ENCODE measurements at regions not wholly inside any gene's neighbourhood (a gene's known extent, or its start where the extent isn't known, plus 50 kb on each side); places are given as distances from the start of the nearest gene placed in this dataset.

GRCh38 chr2:126787289-126787688, 111.4 kb upstream of the TEX51 start:
- Histone ChIP-seq H3K9ac (ENCODE audit: insufficient read depth, low read length) (no peak overlapping the region), H2AFZ (ENCODE audit: low read length) (no peak overlapping the region), H3K36me3 (ENCODE audit: control insufficient read depth, insufficient read depth, low read length) (no peaks in the 10 kb centered on the region), H3K79me2 (ENCODE audit: control insufficient read depth, insufficient read depth, low read length) (no peaks in the 10 kb centered on the region), H3K4me1 (ENCODE audit: control insufficient read depth, extremely low read depth, insufficient read depth, low read length) (no peaks in the 10 kb centered on the region), H3K27me3 (ENCODE audit: control insufficient read depth, insufficient read depth, low read length) (no peaks in the 10 kb centered on the region), H3K4me3 (replicated peaks in 1 of 4; ENCODE audit: control extremely low read depth in 1 of 4, insufficient read depth in 1 of 4, low read depth in 3 of 4, low read length in 4 of 4) (no peak overlapping the region), H3K27ac (ENCODE audit: insufficient read depth, low read length) (no peak overlapping the region), H3K4me2 (ENCODE audit: extremely low read depth, insufficient read depth, low read length) (no peak overlapping the region), H3K9me3 (ENCODE audit: control insufficient read depth, insufficient read depth, low read depth, low read length) (no peaks in the 10 kb centered on the region), H4K20me1 (ENCODE audit: control insufficient read depth, extremely low read depth, insufficient read depth, low read length) (no peaks in the 10 kb centered on the region)
- DNase-seq (ENCODE audit: low read depth in 2 of 2) = no peak
- no peak for TF ChIP-seq EZH2 (IDR thresholded peaks at IDR 0.05; ENCODE audit: low read length, missing control alignments)
- no peak for TF ChIP-seq CTCF (conservative IDR thresholded peaks at IDR 0.05 in 1 of 2, IDR thresholded peaks at IDR 0.05 in 1 of 2; ENCODE audit: low read depth in 1 of 2, low read length in 2 of 2)

- TF ChIP-seq CTCF (conservative IDR thresholded peaks at IDR 0.05 in 1 of 2, IDR thresholded peaks at IDR 0.05 in 1 of 2; ENCODE audit: low read depth in 1 of 2, low read length in 2 of 2) (no peak), EZH2 (IDR thresholded peaks at IDR 0.05; ENCODE audit: low read length, missing control alignments) (no peak)
- Histone ChIP-seq H3K9me3 (ENCODE audit: control insufficient read depth, insufficient read depth, low read depth, low read length) (no peaks in the 10 kb centered on the region), H3K27me3 (ENCODE audit: control insufficient read depth, insufficient read depth, low read length) (no peaks in the 10 kb centered on the region), H3K79me2 (ENCODE audit: control insufficient read depth, insufficient read depth, low read length) (no peaks in the 10 kb centered on the region), H3K9ac (ENCODE audit: insufficient read depth, low read length) (no peak overlapping the region), H3K36me3 (ENCODE audit: control insufficient read depth, insufficient read depth, low read length) (no peaks in the 10 kb centered on the region), H4K20me1 (ENCODE audit: control insufficient read depth, extremely low read depth, insufficient read depth, low read length) (no peaks in the 10 kb centered on the region), H3K4me2 (ENCODE audit: extremely low read depth, insufficient read depth, low read length) (no peak overlapping the region), H3K27ac (ENCODE audit: insufficient read depth, low read length) (no peak overlapping the region), H3K4me1 (ENCODE audit: control insufficient read depth, extremely low read depth, insufficient read depth, low read length) (no peaks in the 10 kb centered on the region), H2AFZ (ENCODE audit: low read length) (no peak overlapping the region), H3K4me3 (replicated peaks in 1 of 4; ENCODE audit: control extremely low read depth in 1 of 4, insufficient read depth in 1 of 4, low read depth in 3 of 4, low read length in 4 of 4) (no peak overlapping the region)
- no peak for DNase-seq (ENCODE audit: low read depth in 2 of 2)
Measured at GRCh38 chr2:126788113-126788512, 110.6 kb upstream of the TEX51 start.

- H4K20me1 ChIP-seq (ENCODE audit: control insufficient read depth, extremely low read depth, insufficient read depth, low read length) = no peaks in the 10 kb centered on the region
- no peaks in the 10 kb centered on the region for H3K4me1 ChIP-seq (ENCODE audit: control insufficient read depth, extremely low read depth, insufficient read depth, low read length)
- H3K4me2 ChIP-seq (ENCODE audit: extremely low read depth, insufficient read depth, low read length) = no peak overlapping the region
- TF ChIP-seq CTCF (conservative IDR thresholded peaks at IDR 0.05 in 1 of 2, IDR thresholded peaks at IDR 0.05 in 1 of 2; ENCODE audit: low read depth in 1 of 2, low read length in 2 of 2) (no peak), EZH2 (IDR thresholded peaks at IDR 0.05; ENCODE audit: low read length, missing control alignments) (no peak)
- no peaks in the 10 kb centered on the region for H3K9me3 ChIP-seq (ENCODE audit: control insufficient read depth, insufficient read depth, low read depth, low read length)
- H3K79me2 ChIP-seq (ENCODE audit: control insufficient read depth, insufficient read depth, low read length) = no peaks in the 10 kb centered on the region
- DNase-seq (ENCODE audit: low read depth in 2 of 2) = no peak
- no peaks in the 10 kb centered on the region for H3K36me3 ChIP-seq (ENCODE audit: control insufficient read depth, insufficient read depth, low read length)
- H3K27ac ChIP-seq (ENCODE audit: insufficient read depth, low read length) = no peak overlapping the region
- no peak overlapping the region for H2AFZ ChIP-seq (ENCODE audit: low read length)
- H3K9ac ChIP-seq (ENCODE audit: insufficient read depth, low read length) = no peak overlapping the region
- H3K27me3 ChIP-seq (ENCODE audit: control insufficient read depth, insufficient read depth, low read length) = no peaks in the 10 kb centered on the region
- H3K4me3 ChIP-seq (replicated peaks in 1 of 4; ENCODE audit: control extremely low read depth in 1 of 4, insufficient read depth in 1 of 4, low read depth in 3 of 4, low read length in 4 of 4) = no peak overlapping the region
Measured at GRCh38 chr2:126788652-126789051, 110.0 kb upstream of the TEX51 start.
